ENCODE measurements at regions not wholly inside any gene's neighbourhood (a gene's known extent, or its start where the extent isn't known, plus 50 kb on each side); places are given as distances from the start of the nearest gene placed in this dataset.

DNA sequence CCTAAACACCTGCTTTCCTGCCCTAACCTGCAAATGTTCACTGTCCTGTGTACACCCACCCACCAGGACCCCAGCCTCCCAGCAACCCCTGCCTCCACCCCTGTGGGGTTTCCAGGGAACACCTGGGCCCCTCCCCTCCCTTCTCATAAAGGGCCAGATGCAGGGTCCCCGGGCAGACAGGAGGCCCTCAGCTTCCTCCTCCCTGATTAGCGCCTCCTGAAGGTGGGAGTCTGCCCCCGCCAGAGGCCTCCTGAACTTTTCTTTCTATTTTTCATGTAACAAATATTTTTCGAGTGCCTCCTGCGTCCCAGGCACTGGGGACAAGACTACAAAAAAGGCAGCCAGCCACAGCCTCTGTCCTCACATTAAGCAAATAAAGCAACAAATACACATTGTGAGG, 135.4 kb upstream of the LINGO1 start:
- no peak for TF ChIP-seq TAF1 (IDR thresholded peaks at IDR 0.05; ENCODE audit: borderline replicate concordance, insufficient read depth, low read length)
- TF ChIP-seq, protein P1, sequence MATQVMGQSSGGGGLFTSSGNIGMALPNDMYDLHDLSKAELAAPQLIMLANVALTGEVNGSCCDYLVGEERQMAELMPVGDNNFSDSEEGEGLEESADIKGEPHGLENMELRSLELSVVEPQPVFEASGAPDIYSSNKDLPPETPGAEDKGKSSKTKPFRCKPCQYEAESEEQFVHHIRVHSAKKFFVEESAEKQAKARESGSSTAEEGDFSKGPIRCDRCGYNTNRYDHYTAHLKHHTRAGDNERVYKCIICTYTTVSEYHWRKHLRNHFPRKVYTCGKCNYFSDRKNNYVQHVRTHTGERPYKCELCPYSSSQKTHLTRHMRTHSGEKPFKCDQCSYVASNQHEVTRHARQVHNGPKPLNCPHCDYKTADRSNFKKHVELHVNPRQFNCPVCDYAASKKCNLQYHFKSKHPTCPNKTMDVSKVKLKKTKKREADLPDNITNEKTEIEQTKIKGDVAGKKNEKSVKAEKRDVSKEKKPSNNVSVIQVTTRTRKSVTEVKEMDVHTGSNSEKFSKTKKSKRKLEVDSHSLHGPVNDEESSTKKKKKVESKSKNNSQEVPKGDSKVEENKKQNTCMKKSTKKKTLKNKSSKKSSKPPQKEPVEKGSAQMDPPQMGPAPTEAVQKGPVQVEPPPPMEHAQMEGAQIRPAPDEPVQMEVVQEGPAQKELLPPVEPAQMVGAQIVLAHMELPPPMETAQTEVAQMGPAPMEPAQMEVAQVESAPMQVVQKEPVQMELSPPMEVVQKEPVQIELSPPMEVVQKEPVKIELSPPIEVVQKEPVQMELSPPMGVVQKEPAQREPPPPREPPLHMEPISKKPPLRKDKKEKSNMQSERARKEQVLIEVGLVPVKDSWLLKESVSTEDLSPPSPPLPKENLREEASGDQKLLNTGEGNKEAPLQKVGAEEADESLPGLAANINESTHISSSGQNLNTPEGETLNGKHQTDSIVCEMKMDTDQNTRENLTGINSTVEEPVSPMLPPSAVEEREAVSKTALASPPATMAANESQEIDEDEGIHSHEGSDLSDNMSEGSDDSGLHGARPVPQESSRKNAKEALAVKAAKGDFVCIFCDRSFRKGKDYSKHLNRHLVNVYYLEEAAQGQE (IDR thresholded peaks at IDR 0.05; ENCODE audit: insufficient read depth in 1 of 2, low read depth in 2 of 2, low read length in 2 of 2): no peak
- TF ChIP-seq POLR2AphosphoS5 (IDR thresholded peaks at IDR 0.05; ENCODE audit: low read depth, low read length): no peak

All from PFSK-1 (cell line).